GM12873 (cell line): ENCODE measurements at regions not wholly inside any gene's neighbourhood (a gene's known extent, or its start where the extent isn't known, plus 50 kb on each side); places are given as distances from the start of the nearest gene placed in this dataset.

Experiments used
- CTCF ChIP-seq: IDR thresholded peaks from 2 replicates; pipeline ENCODE4 v1.5.1; 2012; ENCODE audit warnings: low read depth, mild to moderate bottlenecking, moderate library complexity, low read length, control low read depth; ENCODE audit not compliant: insufficient read depth; ENCODE audit errors: missing control alignments

- TF ChIP-seq CTCF = no peak
Measured at GRCh38 chr5:5675511-5675910, 253.0 kb downstream of the ICE1 start.

GRCh38 chr5:5671823-5672222 lies 249.3 kb downstream of the ICE1 start:
- no peak for TF ChIP-seq CTCF

GRCh38 chr5:5667136-5667554 lies 244.7 kb downstream of the ICE1 start:
- no peak for TF ChIP-seq CTCF

GRCh38 chr5:5666369-5666768 lies 243.9 kb downstream of the ICE1 start:
- TF ChIP-seq CTCF = no peak

GRCh38 chr5:5666076-5666365 lies 243.5 kb downstream of the ICE1 start:
- TF ChIP-seq CTCF = no peak

- no peak for TF ChIP-seq CTCF
Measured at GRCh38 chr5:5665225-5666075, 243.0 kb downstream of the ICE1 start.

GRCh38 chr5:5658889-5659465 lies 236.5 kb downstream of the ICE1 start:
- TF ChIP-seq CTCF = no peak
